ENCODE measurements at regions not wholly inside any gene's neighbourhood (a gene's known extent, or its start where the extent isn't known, plus 50 kb on each side); places are given as distances from the start of the nearest gene placed in this dataset.
"Not testable (repeated sequence)": the region's sequence is repeated elsewhere in the genome, so short reads cannot be mapped to it uniquely, and the experiment has no call there.

DNA sequence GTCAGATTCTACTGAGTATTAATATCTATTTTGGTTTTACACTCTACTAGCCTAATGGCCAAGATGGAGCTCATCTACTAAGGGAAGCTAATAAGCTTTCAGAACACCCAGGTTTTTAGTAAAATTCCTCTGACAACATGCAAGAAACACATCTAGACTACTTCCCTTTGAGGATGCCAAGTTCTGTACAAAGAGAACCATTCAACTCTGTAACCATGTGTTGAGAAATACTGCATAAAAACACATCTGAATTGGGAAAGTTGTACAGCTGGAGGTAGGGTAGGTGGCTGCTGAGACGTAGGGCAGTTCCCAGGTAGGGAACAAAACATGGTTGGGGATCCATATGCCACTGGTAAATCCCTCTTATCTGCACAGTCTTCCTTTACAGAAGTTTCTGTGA, 66.2 kb downstream of the SC5D start:
- WGBS, result 80% methylated on average over 1 of the region's 1 CpG
- no peaks in the 10 kb centered on the region for H3K4me1 ChIP-seq
- no peaks in the 10 kb centered on the region for H3K27me3 ChIP-seq
- no peaks in the 10 kb centered on the region for H3K36me3 ChIP-seq
- TF ChIP-seq, protein P1, sequence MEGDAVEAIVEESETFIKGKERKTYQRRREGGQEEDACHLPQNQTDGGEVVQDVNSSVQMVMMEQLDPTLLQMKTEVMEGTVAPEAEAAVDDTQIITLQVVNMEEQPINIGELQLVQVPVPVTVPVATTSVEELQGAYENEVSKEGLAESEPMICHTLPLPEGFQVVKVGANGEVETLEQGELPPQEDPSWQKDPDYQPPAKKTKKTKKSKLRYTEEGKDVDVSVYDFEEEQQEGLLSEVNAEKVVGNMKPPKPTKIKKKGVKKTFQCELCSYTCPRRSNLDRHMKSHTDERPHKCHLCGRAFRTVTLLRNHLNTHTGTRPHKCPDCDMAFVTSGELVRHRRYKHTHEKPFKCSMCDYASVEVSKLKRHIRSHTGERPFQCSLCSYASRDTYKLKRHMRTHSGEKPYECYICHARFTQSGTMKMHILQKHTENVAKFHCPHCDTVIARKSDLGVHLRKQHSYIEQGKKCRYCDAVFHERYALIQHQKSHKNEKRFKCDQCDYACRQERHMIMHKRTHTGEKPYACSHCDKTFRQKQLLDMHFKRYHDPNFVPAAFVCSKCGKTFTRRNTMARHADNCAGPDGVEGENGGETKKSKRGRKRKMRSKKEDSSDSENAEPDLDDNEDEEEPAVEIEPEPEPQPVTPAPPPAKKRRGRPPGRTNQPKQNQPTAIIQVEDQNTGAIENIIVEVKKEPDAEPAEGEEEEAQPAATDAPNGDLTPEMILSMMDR (IDR thresholded peaks at IDR 0.05), result no peak
- TF ChIP-seq POLR2AphosphoS5 (IDR thresholded peaks at IDR 0.05) (no peak), EP300 (IDR thresholded peaks at IDR 0.05) (no peak), POLR2A (IDR thresholded peaks at IDR 0.05; ENCODE audit: low read depth) (no peak)
- DNase-seq (ENCODE audit: extremely low spot score), result no peak
- no peak overlapping the region for H3K4me3 ChIP-seq
- no peak overlapping the region for H3K27ac ChIP-seq (replicated peaks in 1 of 4)
- H3K9me3 ChIP-seq, result no peaks in the 10 kb centered on the region
- intact Hi-C loops (cut with DNase I), result no loop called here

DNA sequence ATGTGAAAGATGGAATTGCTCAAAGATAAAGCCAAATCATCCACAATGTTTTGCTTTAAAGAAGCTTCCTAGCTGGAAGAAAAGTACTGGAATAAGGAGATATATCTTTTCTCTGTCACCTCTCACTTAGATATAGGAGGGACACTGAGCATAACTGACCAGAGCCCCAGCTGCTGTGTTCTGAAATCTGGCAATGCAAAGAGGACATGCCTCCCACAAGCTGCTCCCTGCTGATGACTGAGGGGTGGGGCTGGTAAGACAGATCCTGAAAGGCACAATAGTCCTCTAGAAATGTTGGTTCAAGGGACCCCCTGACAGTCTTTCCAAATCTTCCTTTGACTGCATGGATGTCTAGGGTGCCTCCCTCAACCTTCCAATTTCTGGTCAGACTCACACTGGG, 67.0 kb downstream of the SC5D start:
- intact Hi-C loops (cut with DNase I), result no loop called here
- no peaks in the 10 kb centered on the region for H3K4me1 ChIP-seq
- H3K27ac ChIP-seq (replicated peaks in 1 of 4), result no peak overlapping the region
- H3K36me3 ChIP-seq, result no peaks in the 10 kb centered on the region
- H3K27me3 ChIP-seq, result no peaks in the 10 kb centered on the region
- no peak overlapping the region for H3K4me3 ChIP-seq
- DNase-seq (ENCODE audit: extremely low spot score), result no peak
- TF ChIP-seq EP300 (IDR thresholded peaks at IDR 0.05), result no peak
- TF ChIP-seq POLR2A (IDR thresholded peaks at IDR 0.05; ENCODE audit: low read depth), result no peak
- TF ChIP-seq, protein P1 (IDR thresholded peaks at IDR 0.05), result no peak
- TF ChIP-seq POLR2AphosphoS5 (IDR thresholded peaks at IDR 0.05), result no peak
- H3K9me3 ChIP-seq, result no peaks in the 10 kb centered on the region

DNA sequence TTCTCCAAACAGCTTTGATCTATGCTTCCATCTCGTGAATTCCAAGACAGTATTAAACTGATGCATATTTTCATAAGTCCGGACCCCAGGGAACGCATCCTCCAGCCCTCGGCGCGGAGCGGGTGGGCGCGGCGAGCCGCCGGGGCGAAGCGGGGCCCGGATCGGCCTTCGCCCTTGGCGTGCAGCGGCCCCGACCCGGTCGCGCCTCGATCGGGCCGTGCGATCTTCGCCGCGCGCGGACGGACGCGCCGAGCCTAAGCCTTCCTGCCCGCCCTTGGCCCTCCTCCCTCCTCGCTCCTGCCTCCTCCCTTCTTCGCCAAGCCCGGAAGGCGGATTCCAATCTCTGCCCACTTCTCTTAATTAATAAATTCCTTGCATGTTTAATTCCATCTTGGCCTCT, 70.4 kb downstream of the SC5D start:
- peaks cover 0 to 14% (median 5%) of the 10 kb centered on the region in 4 donors for H3K4me1 ChIP-seq
- H3K36me3 ChIP-seq; H3K4me3 ChIP-seq; intact Hi-C loops (cut with DNase I); H3K27me3 ChIP-seq; H3K27ac ChIP-seq (replicated peaks in 1 of 4); DNase-seq (ENCODE audit: extremely low spot score); H3K9me3 ChIP-seq: not testable (repeated sequence)
- WGBS, result 92% methylated on average over 41 of the region's 41 CpGs

DNA sequence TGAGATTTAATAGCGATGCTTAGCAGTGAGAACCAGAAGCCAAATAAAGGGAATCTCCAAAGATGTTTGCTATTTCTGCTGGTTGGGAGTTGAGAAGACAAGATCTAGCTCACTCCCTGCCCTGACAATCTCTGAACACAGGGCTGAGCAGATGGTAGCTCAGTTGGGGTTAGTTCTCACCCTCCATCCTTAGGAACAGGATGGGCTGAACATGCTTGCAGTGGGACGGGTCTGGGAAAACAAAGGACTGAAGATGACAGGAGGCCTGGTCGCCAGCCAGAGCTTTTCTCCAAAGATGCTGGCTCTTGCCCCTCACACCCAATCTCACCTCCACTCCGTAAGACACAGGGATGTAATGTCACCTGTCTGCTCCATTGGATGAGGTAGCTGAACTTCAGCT, 72.7 kb downstream of the SC5D start:
- 98% methylated on average over 4 of the region's 4 CpGs for WGBS

DNA sequence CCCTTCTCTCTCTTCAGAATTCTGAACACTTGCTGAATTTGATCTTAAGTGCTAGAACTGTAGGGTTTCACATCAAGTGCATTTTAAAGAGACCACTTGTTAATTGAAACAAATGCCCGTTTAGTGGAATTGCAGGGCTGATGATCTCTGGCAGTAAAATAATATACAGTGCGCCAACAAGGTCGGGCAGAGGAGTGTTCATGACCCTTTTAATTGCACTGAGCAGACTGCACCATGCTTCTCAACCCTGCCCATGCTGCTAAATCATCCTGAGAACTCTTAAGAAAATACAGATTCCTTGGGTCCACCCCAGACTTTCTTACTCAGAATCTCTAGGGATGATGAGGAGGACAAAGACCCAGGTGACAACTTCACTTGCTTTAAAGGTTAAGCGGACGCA, 73.5 kb downstream of the SC5D start:
- 97% methylated on average over 5 of the region's 5 CpGs for WGBS
- DNase-seq (ENCODE audit: extremely low spot score), result no peak
- no peak for TF ChIP-seq POLR2AphosphoS5 (IDR thresholded peaks at IDR 0.05)
- H3K27ac ChIP-seq (replicated peaks in 1 of 4), result no peak overlapping the region
- intact Hi-C loops (cut with DNase I), result no loop called here
- H3K4me1 ChIP-seq, result peaks cover 0 to 15% (median 7%) of the 10 kb centered on the region in 4 donors
- H3K36me3 ChIP-seq, result no peaks in the 10 kb centered on the region
- H3K27me3 ChIP-seq, result no peaks in the 10 kb centered on the region
- H3K4me3 ChIP-seq, result no peak overlapping the region
- H3K9me3 ChIP-seq, result no peaks in the 10 kb centered on the region

More for the DNA sequence above, 72.7 kb downstream of the SC5D start:
- peaks cover 0 to 15% (median 7%) of the 10 kb centered on the region in 4 donors for H3K4me1 ChIP-seq
- no peaks in the 10 kb centered on the region for H3K9me3 ChIP-seq
- no peak for TF ChIP-seq EP300 (IDR thresholded peaks at IDR 0.05)
- TF ChIP-seq POLR2A (IDR thresholded peaks at IDR 0.05; ENCODE audit: low read depth), result no peak
- TF ChIP-seq, protein P1 (IDR thresholded peaks at IDR 0.05), result no peak
- no peak for TF ChIP-seq POLR2AphosphoS5 (IDR thresholded peaks at IDR 0.05)
- H3K4me3 ChIP-seq, result no peak overlapping the region
- intact Hi-C loops (cut with DNase I), result no loop called here
- H3K27me3 ChIP-seq, result no peaks in the 10 kb centered on the region
- H3K27ac ChIP-seq (replicated peaks in 1 of 4), result no peak overlapping the region
- DNase-seq (ENCODE audit: extremely low spot score), result no peak
- H3K36me3 ChIP-seq, result no peaks in the 10 kb centered on the region

DNA sequence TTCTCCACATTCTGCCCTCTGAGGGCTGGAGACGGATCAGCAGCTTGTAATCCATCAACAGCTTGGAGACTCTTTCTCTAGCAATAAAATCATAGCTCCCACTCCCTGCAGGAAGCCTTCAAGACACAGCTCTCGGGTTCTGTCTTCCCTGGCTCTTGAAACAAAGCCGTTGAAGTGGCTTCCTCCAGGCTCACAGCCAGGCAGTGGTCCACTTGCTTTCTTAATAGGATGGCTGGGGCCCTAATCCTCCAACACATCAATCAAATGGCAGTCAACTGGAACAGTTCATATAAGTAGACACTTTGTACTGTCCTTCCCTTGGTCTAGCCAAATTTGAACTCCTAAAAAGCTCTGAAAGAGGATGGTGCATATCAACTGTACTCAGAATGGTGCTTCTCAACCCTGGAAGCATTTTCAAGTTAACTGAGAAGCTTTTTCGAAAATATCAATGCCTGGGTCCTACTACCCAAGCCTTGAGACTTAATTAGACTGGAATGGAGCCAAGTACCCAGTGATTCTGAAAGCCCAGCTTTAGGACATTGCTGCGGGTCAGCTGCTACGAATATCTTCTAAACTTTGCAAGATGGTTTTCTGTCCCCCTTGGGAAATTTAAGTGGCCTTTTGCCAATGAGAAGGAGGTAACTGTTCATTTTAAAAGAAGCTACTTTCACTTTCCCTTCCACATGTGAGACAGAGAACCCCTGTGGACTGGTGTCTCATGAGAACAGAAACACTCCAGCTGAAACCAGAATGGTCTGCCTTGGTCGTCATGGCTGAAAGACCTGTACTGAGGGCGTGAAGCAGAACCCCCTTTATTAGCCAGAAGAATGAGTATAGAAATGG, 74.7 kb downstream of the SC5D start:
- no peaks in the 10 kb centered on the region for H3K9me3 ChIP-seq
- H3K4me3 ChIP-seq, result no peak overlapping the region
- no peak for DNase-seq (ENCODE audit: extremely low spot score)
- no peaks in the 10 kb centered on the region for H3K27me3 ChIP-seq
- H3K4me1 ChIP-seq, result peaks cover 0 to 15% (median 7%) of the 10 kb centered on the region in 4 donors
- TF ChIP-seq POLR2AphosphoS5 (IDR thresholded peaks at IDR 0.05) (no peak), EP300 (IDR thresholded peaks at IDR 0.05) (no peak), POLR2A (IDR thresholded peaks at IDR 0.05; ENCODE audit: low read depth) (no peak)
- TF ChIP-seq, protein P1 (IDR thresholded peaks at IDR 0.05), result no peak
- no peaks in the 10 kb centered on the region for H3K36me3 ChIP-seq
- intact Hi-C loops (cut with DNase I), result no loop called here
- WGBS, result 52% methylated on average over 8 of the region's 8 CpGs
- H3K27ac ChIP-seq (replicated peaks in 1 of 4), result no peak overlapping the region
